GM18505 (cell line): ENCODE measurements at regions not wholly inside any gene's neighbourhood (a gene's known extent, or its start where the extent isn't known, plus 50 kb on each side); places are given as distances from the start of the nearest gene placed in this dataset.

Experiments
- ATAC-seq: cut with Tn5 transposase; IDR thresholded peaks from one replicate; pipeline ENCODE4 v1.9.1; 2021; ENCODE audit not compliant: unreplicated experiment
- POLR2A ChIP-seq: IDR thresholded peaks from 4 replicates; pipeline ENCODE4 v1.6.1; 2011; ENCODE audit warnings: borderline replicate concordance; ENCODE audit not compliant: insufficient read depth, insufficient read length; ENCODE audit errors: extremely low read depth

- TF ChIP-seq POLR2A = no peak
- no peak for ATAC-seq
Observed at GRCh38 chr5:107325866-107326265, 344.9 kb downstream of the EFNA5 start.

GRCh38 chr5:107324809-107325208 lies 345.9 kb downstream of the EFNA5 start:
- ATAC-seq = no peak
- no peak for TF ChIP-seq POLR2A

- ATAC-seq = no peak
- no peak for TF ChIP-seq POLR2A
Observed at GRCh38 chr5:107324071-107324470, 346.7 kb downstream of the EFNA5 start.

GRCh38 chr5:107323536-107323935 lies 347.2 kb downstream of the EFNA5 start:
- ATAC-seq = no peak
- no peak for TF ChIP-seq POLR2A

- no peak for TF ChIP-seq POLR2A
- ATAC-seq = no peak
Observed at GRCh38 chr5:107322936-107323335, 347.8 kb downstream of the EFNA5 start.

- TF ChIP-seq POLR2A = no peak
- ATAC-seq = no peak
Observed at GRCh38 chr5:107321906-107322305, 348.8 kb downstream of the EFNA5 start.

- no peak for ATAC-seq
- TF ChIP-seq POLR2A = no peak
Observed at GRCh38 chr5:107320846-107321245, 349.9 kb downstream of the EFNA5 start.

GRCh38 chr5:107320376-107320775 lies 350.4 kb downstream of the EFNA5 start:
- no peak for TF ChIP-seq POLR2A
- no peak for ATAC-seq

- no peak for TF ChIP-seq POLR2A
- no peak for ATAC-seq
Observed at GRCh38 chr5:107319901-107320300, 350.8 kb downstream of the EFNA5 start.

- ATAC-seq = no peak
- TF ChIP-seq POLR2A = no peak
Observed at GRCh38 chr5:107314330-107314729, 356.4 kb downstream of the EFNA5 start.

- TF ChIP-seq POLR2A = no peak
- no peak for ATAC-seq
Observed at GRCh38 chr5:107313921-107314320, 356.8 kb downstream of the EFNA5 start.

GRCh38 chr5:107313098-107313497 lies 357.6 kb downstream of the EFNA5 start:
- TF ChIP-seq POLR2A = no peak
- no peak for ATAC-seq

- no peak for TF ChIP-seq POLR2A
- ATAC-seq = no peak
Observed at GRCh38 chr5:107310181-107310580, 360.6 kb downstream of the EFNA5 start.

GRCh38 chr5:107306594-107306993 lies 364.1 kb downstream of the EFNA5 start:
- ATAC-seq = no peak

GRCh38 chr5:107306002-107306401 lies 364.7 kb downstream of the EFNA5 start:
- no peak for TF ChIP-seq POLR2A
- no peak for ATAC-seq

More at GRCh38 chr5:107306594-107306993, 364.1 kb downstream of the EFNA5 start:
- no peak for TF ChIP-seq POLR2A
